K562 (cell line): ENCODE measurements at regions not wholly inside any gene's neighbourhood (a gene's known extent, or its start where the extent isn't known, plus 50 kb on each side); places are given as distances from the start of the nearest gene placed in this dataset.
A peak's percentile ranks its signal among the peaks of the same experiment; 100 is the strongest.

Source experiments
- BRF2 ChIP-seq: IDR thresholded peaks from 3 replicates; pipeline ENCODE4 v1.6.1; 2011; ENCODE audit warnings: borderline replicate concordance, mild to moderate bottlenecking; ENCODE audit not compliant: insufficient read length, insufficient read depth
- ETV6 ChIP-seq, 3 experiments: fragments of 150-350 bp in 1 of 3; sonication (generic) in 1 of 3; formaldehyde crosslinking in 1 of 3; IDR thresholded peaks; 2 replicates each; pipeline versions ENCODE4 v1.6.1 to v1.8.0; 2014 to 2022; ENCODE audit warnings: borderline replicate concordance in 2 of 3, low read depth in 2 of 3, antibody characterized with exemption in 1 of 3, low read length in 1 of 3, mild to moderate bottlenecking in 1 of 3, missing genetic modification reagents in 1 of 3
- EWSR1 ChIP-seq: fragments of 450-650 bp; IDR thresholded peaks from 2 replicates; pipeline ENCODE4 v1.6.1; 2018; ENCODE audit warnings: borderline replicate concordance, mild to moderate bottlenecking, low read depth, moderate library complexity; ENCODE audit not compliant: partially characterized antibody
- KLF13 ChIP-seq: fragments of 450-650 bp; IDR thresholded peaks from 2 replicates; pipeline ENCODE4 v1.6.1; 2016; ENCODE audit warnings: missing genetic modification characterization, low read depth, mild to moderate bottlenecking, missing compliant biosample characterization, moderate library complexity, borderline replicate concordance
- KLF6 ChIP-seq: fragments of 250-450 bp; sonication (Bioruptor Pico); IDR thresholded peaks from 2 replicates; pipeline ENCODE4 v1.4.0; 2020; ENCODE audit warnings: mild to moderate bottlenecking, moderate library complexity, borderline replicate concordance
- MEIS2 ChIP-seq: fragments of 450-650 bp; IDR thresholded peaks from 2 replicates; pipeline ENCODE4 v1.6.1; 2014; ENCODE audit warnings: mild to moderate bottlenecking; ENCODE audit not compliant: partially characterized antibody
- MITF ChIP-seq: IDR thresholded peaks from 2 replicates; pipeline ENCODE4 v1.6.1; 2014; ENCODE audit warnings: antibody characterized with exemption
- MYBL2 ChIP-seq, 2 experiments: fragments of 450-650 bp in 1 of 2; sonication (generic) in 1 of 2; formaldehyde crosslinking in 1 of 2; IDR thresholded peaks; 2 replicates each; pipeline versions ENCODE4 v1.6.1 to v1.8.1; 2017 to 2022; ENCODE audit warnings: borderline replicate concordance in 1 of 2, inconsistent platforms in 1 of 2, low read depth in 1 of 2, mild to moderate bottlenecking in 1 of 2, missing genetic modification reagents in 1 of 2, moderate library complexity in 1 of 2
- SMARCC2 ChIP-seq: fragments of 450-650 bp; IDR thresholded peaks from 2 replicates; pipeline ENCODE4 v1.6.1; 2017; ENCODE audit warnings: antibody characterized with exemption, moderate library complexity, mild to moderate bottlenecking, low read depth
- ZNF12 ChIP-seq: sonication (generic); formaldehyde crosslinking; IDR thresholded peaks from 2 replicates; pipeline ENCODE4 v1.4.0; 2020; ENCODE audit warnings: mild to moderate bottlenecking, missing genetic modification reagents
- ZNF318 ChIP-seq, 2 experiments: fragments of 450-650 bp; IDR thresholded peaks; 2 replicates each; pipeline ENCODE4 v1.6.1; 2016; ENCODE audit warnings: mild to moderate bottlenecking in 2 of 2, borderline replicate concordance in 1 of 2, low read depth in 1 of 2, moderate library complexity in 1 of 2
- TF ChIP-seq, protein P1 (sequence below): fragments of 250-450 bp; sonication (Bioruptor Pico); IDR thresholded peaks from 2 replicates; pipeline ENCODE4 v1.5.0; 2021

- TF ChIP-seq, protein P1, sequence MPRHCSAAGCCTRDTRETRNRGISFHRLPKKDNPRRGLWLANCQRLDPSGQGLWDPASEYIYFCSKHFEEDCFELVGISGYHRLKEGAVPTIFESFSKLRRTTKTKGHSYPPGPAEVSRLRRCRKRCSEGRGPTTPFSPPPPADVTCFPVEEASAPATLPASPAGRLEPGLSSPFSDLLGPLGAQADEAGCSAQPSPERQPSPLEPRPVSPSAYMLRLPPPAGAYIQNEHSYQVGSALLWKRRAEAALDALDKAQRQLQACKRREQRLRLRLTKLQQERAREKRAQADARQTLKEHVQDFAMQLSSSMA, result no peak
- TF ChIP-seq SMARCC2 (no peak), EWSR1 (no peak), ZNF12 (0 out of 2 replicates have a peak, but pooled peaks have one; percentile 50), ZNF318 (IDR thresholded peaks at IDR 0.05; ENCODE audit: borderline replicate concordance in 1 of 2, low read depth in 1 of 2) (no peak), KLF13 (tag) (no peak), ETV6 (IDR thresholded peaks at IDR 0.05; ENCODE audit: borderline replicate concordance in 1 of 2, low read depth in 2 of 2, low read length in 1 of 2) (no peak), ETV6 (CRISPR knock-in tag; IDR thresholded peaks at IDR 0.05; ENCODE audit: borderline replicate concordance) (no peak), BRF2 (no peak), KLF6 (CRISPR knock-in tag) (no peak), MITF (no peak), MYBL2 (IDR thresholded peaks at IDR 0.05; ENCODE audit: low read depth) (no peak), MYBL2 (CRISPR knock-in tag; IDR thresholded peaks at IDR 0.05; ENCODE audit: borderline replicate concordance) (no peak), MEIS2 (peak; percentile 82)
These were observed 52.5 kb upstream of the FBXO28 start (continued) for GRCh38 chr1:224061436-224061835.
